ENCODE measurements at regions not wholly inside any gene's neighbourhood (a gene's known extent, or its start where the extent isn't known, plus 50 kb on each side); places are given as distances from the start of the nearest gene placed in this dataset.

- no peaks in the 10 kb centered on the region for H3K27me3 ChIP-seq (ENCODE audit: insufficient read depth in 3 of 3, low read length in 2 of 3)
- H3K27ac ChIP-seq, result no peak overlapping the region
- TF ChIP-seq CTCF (IDR thresholded peaks at IDR 0.05), result no peak
- ATAC-seq, result no peak
- no peaks in the 10 kb centered on the region for H3K36me3 ChIP-seq (ENCODE audit: insufficient read depth in 1 of 2, low read depth in 1 of 2)
- no peak for DNase-seq
- no peak overlapping the region for H3K4me3 ChIP-seq
- WGBS, 3 donors, result 50 to 71% (median 71%) methylated on average over 3 of the region's 3 CpGs
- intact Hi-C loops (cut with DNase I), result no loop called here
- no peaks in the 10 kb centered on the region for H3K9me3 ChIP-seq
- H3K4me1 ChIP-seq, result no peaks in the 10 kb centered on the region
These were observed 191.4 kb downstream of the TMEM167A start for GRCh38 chr5:82885627-82886389.

GRCh38 chr5:82884821-82885471 is 192.2 kb downstream of the TMEM167A start:
- Histone ChIP-seq H3K27me3 (ENCODE audit: insufficient read depth in 3 of 3, low read length in 2 of 3) (no peaks in the 10 kb centered on the region), H3K4me3 (no peak overlapping the region), H3K27ac (no peak overlapping the region), H3K4me1 (no peaks in the 10 kb centered on the region), H3K36me3 (ENCODE audit: insufficient read depth in 1 of 2, low read depth in 1 of 2) (no peaks in the 10 kb centered on the region), H3K9me3 (peaks cover 1% of the 10 kb centered on the region)
- DNase-seq (no peak), ATAC-seq (no peak)
- 69 to 73% (median 69%) methylated on average over 5 of the region's 5 CpGs for WGBS, 3 donors
- no peak for TF ChIP-seq CTCF (IDR thresholded peaks at IDR 0.05)
- intact Hi-C loops (cut with DNase I), result no loop called here

DNA sequence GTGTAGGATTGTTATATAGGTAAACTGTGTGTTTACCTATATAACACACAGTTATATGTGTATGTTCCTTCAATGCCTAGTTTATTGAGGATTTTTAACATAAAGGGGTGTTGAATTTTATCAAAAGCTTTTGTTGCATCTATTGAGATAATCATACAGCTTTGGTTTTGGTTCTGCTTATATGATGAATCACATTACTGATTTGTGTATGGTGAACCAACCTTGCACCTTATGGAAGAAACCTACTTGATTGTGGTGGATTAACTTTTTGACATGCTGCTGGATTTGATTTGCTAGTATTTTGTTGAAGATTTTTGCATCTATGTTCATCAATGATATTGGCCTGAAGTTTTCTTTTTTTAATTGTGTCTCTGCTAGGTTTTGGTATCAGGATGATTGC is 194.9 kb downstream of the TMEM167A start:
- no peak overlapping the region for H3K4me3 ChIP-seq
- DNase-seq (no peak), ATAC-seq (no peak)
- peaks cover 10% of the 10 kb centered on the region for H3K9me3 ChIP-seq
- intact Hi-C loops (cut with DNase I), result no loop called here
- no peaks in the 10 kb centered on the region for H3K4me1 ChIP-seq
- H3K36me3 ChIP-seq (ENCODE audit: insufficient read depth in 1 of 2, low read depth in 1 of 2), result no peaks in the 10 kb centered on the region
- no peaks in the 10 kb centered on the region for H3K27me3 ChIP-seq (ENCODE audit: insufficient read depth in 3 of 3, low read length in 2 of 3)
- no peak overlapping the region for H3K27ac ChIP-seq
- TF ChIP-seq CTCF (IDR thresholded peaks at IDR 0.05), result no peak

DNA sequence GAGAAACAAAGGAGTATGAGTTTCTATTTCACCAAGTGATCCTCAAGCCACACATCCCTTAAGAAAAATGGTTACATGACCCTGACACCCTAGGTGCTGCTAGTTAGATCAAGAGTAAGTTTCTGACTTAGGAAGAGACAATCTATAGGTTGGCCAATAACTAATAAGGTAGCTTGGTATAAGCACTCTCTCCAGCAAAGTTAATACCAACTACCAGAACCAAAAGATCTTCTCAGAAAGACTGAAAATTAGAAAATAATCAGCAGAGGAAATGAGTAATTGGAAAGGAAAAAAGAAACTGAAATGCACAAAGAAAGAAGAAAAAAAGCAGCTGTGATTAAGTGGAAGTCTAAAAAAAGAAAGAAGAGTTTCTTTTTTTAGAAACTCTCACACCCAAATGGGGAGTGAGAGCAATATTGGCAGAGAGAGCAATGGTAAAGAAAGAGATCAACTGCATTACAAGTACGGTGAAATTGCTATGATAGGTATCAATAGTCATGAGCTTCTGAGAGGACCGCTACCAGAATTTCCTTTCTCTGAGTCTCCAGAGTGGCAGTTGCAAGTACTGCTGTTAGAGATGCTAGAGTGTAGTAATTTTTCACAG is 195.5 kb downstream of the TMEM167A start:
- H3K36me3 ChIP-seq (ENCODE audit: insufficient read depth in 1 of 2, low read depth in 1 of 2), result no peaks in the 10 kb centered on the region
- no peaks in the 10 kb centered on the region for H3K4me1 ChIP-seq
- 79 to 85% (median 82%) methylated on average over 2 of the region's 2 CpGs for WGBS, 3 donors
- no peak overlapping the region for H3K27ac ChIP-seq
- no peak overlapping the region for H3K4me3 ChIP-seq
- no peak for DNase-seq
- H3K9me3 ChIP-seq, result peaks cover 10% of the 10 kb centered on the region
- no peaks in the 10 kb centered on the region for H3K27me3 ChIP-seq (ENCODE audit: insufficient read depth in 3 of 3, low read length in 2 of 3)
- intact Hi-C loops (cut with DNase I), result no loop called here
- TF ChIP-seq CTCF (IDR thresholded peaks at IDR 0.05), result no peak
- no peak for ATAC-seq

Measured in psoas muscle (tissue), 7 donors.